ENCODE measurements at regions not wholly inside any gene's neighbourhood (a gene's known extent, or its start where the extent isn't known, plus 50 kb on each side); places are given as distances from the start of the nearest gene placed in this dataset.

DNA sequence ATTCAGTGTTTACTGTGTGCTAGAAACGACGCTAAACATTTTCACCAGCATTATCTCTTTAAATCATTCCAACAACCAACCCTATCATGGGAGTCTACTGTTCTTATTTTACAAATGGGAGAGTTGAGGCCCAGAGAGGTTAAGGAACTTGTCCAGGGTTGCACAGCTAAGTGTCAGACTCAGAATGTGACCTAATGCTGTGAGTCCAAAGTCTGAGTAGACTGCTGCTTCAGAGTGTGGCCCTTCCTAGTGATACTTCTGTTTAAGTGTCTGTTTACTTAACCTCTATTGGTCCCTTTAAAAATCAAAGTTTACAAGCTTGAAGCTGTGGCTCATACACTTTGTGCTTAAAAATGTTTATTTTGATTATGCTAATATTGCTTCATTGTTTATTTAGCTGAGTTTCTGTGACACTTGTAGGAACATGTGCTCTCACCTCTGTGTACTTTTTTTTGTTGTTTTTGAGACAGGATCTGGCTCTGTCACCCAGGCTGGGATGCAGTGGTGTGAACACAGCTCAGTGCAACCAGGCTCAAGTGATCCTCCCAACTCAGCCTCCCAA lies 84.4 kb upstream of the SYPL1 start:
- DNase-seq: no peak

DNA sequence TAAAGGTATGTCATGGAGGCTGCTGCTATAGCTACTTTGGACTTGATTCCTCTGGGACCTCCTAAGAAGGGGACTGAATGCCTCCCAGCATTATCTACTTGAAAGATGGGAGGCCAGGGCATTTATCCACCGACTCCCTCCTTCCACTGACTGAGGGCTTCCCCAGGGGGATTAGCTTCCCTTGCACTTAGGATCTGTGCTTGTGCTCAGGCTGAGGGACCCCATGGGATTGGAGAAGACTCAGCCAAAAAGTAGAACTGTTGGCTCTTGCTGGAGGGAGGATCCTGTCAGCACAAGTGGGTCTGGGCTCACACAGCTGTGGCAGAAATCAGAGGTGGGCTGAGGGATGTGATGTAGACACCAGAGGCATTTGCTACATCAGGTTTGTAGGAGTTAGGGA lies 81.5 kb upstream of the SYPL1 start:
- no peak for DNase-seq

DNA sequence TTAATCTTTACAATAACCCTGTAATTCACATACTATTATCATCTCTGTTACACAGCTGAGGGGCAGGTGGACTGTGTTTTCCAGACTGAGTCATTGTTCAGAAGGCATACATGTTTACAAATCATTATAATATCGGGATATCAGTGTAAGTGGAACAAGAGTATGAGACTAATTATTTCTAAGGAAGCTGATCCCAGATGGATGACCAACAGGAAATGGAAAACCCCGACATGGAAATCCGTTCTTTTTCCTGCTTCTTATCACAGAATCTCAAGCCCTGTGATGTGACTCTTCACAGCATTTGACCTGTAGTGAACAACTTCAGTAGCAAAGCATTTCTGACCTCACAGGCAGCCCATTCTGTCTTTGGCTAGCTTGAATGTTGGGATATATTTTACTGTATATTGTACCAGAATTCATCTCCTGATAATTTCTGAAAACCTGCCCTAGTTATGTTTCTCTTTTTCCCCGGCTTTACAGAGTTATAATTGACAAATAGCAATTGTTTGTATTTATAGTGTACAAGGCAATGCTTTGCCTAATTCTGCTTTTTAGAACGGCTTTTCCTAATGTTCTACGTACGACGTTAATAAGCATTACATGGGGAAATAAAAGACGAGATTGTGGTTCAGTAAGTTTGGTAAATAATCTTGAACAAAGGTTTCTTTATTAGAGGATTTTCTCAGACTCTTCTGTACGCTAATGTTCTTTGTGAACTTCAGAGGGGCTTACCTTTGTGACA lies 78.6 kb upstream of the SYPL1 start:
- DNase-seq: no peak

DNA sequence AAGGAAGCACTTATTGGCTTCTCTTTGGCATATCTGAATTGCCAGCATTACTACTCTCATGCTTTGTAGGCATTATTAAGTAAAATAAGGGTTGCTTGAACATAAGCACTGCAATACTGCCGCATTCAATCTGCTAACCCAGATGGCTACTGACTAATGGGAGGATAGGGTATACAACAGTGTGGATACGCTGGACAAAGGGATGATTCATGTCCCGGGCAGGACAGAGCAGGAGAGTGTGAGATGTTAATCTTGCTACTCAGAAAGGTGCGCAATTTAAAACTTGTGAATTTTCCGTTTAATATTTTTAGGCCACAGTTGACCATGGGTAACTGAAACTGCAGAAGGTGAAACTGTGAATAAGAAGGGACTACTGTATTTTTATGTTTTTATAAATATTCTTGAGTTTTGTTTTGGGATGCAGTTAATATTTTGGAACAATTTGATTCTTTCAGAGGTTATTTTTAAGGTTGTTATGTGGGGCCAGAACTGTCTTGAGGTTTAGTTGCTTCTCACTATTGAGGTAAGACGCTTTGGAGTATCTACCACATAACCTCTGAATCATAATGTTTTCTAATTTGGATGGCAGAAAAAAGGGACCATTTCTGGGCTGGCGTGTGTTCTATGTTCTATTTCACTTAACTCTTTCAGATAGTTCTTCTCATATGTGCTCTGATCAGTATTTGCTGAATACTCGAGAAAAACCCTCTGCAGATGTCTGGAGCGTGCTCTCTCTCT lies 75.7 kb upstream of the SYPL1 start:
- no peak for DNase-seq

DNA sequence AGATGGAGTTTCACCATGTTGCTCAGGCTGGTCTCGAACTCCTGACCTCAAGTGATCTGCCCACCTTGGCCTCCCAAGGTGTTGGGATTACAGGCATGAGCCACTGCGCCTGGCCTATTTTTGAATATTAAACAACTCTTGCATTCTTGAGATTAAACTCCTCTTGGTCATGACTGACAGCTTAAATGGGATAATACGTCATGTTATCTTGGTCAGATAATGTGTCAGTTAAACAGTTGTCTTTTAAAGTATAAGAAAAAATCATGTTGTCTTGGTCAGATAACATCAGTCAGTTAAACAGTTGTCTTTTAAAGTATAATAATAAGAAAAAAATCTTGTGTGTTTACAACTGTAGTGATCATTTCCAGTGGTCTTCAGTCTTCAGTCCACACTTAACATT lies 73.6 kb upstream of the SYPL1 start:
- DNase-seq: no peak

DNA sequence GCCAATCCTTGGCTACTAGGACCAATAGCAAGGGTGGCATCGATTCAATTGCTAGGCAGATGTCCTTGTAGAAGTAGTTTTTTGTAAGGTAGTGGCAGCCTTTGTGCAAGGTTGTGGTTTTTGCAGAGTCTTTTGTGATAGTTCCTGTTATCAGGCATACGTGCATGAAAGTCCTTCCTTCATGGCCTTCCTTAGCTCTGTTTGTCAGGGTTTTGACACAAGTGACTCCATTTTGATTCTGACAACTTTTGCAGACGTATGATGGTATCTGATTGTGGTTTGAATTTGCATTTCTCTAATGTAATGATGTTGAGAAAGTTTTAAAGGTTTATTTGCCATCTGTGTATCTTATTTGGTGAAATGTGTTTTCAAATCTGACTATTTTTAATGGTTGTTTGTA lies 71.8 kb upstream of the SYPL1 start:
- DNase-seq: no peak

DNA sequence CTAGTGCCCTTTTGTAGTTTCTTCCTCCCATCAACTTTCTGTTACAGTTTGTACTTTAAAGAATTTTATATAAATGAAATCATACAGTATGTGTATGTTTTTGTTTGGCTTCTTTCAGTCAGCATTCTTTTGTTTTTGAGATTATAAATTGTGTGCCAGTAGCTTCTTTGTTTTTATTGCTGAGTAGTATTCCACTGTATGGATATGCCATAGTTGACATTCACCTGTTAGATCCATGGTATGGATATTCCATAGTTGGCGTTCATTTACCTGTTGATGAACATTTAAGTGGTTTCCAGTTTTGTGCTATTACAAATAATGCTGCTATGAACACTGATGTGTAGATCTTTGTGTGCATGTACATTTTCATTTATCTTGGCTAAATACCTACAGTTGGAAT lies 70.8 kb upstream of the SYPL1 start:
- no peak for DNase-seq

DNA sequence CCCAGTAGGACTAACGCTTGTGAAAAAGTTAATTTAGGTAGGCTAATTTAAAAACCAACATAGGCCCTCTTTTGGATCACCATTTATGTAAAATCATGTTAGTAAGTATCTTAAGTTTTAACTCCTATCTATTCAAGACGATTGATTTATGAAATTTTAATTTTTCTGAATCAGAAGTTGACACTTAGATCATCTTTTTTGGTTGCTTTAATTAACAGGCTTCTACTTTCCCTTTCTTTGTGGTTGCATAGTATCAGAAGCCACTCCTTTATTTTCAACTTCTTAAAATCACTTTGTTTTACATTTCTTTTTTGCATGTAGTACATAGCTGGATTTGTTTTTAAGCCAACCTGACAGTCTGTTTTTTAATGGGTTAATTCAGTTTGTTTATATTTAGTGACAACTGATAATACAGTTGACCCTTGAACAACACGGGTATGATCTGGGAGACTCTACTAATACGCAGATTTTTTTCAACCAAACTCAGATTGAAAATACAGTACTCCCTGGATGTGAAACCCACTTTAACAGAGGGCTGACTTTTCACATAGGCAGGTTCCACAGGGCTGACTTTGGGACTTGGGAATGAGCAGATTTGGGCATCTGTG lies 69.7 kb upstream of the SYPL1 start:
- no peak for DNase-seq

DNA sequence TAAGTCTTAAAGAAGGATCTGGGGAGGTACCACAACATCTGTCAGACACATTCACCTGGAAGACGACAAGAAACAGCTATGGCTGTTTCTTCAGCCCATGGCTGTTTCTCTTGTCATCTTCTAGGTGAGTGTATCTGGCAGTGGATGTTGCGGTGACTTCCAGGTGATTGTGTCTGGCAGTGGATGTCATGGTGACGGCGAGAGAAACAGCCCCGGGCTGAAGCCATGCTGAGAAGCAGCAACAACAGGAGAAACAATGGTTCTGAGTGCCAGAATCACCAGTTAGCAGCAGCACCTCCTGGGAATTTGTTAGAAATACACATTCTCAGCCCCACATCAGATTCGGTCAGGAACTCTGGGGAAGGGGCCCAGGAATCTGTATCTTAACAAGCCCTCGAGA lies 68.6 kb upstream of the SYPL1 start:
- no peak for DNase-seq

DNA sequence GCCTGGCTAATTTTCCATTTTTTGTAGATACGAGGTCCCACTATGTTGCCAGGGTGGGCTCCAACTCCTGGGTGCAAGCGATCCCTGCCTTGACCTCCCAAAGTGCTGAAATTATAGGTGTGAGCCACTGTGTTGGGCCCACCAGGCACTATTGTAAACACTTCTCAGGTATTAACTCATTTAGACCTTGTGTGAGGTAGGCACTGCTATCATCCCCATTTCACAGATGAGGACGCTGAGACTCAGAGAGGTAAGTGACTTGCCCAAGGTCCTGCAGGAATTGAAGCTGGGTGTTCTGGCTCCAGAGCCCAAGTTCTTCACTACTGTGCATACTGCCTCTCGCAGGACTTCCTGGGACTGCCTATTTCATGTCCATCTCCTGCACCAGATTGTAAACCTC lies 67.1 kb upstream of the SYPL1 start:
- DNase-seq: no peak

DNA sequence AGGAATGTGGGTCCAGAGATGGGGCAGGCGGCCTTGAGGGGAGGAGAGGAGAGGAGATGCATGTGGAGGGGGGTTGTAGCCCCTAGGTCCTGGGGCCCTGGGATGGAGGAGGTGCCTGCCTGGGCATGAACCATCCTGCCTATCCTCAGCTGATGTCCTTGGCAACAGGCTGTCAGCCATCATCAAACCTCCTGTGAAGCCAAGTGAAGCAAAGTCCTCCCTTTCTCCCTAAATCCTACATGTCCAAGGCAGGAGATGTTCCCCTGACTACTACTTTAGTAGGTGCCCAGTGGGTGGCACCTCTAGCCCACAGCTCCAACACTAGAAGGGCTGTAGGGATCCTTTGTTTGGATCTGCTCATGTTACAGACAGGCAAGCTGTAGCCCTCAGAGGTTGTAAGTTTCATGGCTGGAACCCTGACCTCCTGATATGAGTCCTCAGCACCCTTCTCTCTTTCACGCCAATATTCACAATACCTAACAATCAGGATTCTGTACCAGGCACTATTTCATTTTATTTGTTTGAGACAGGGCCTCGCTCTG lies 66.6 kb upstream of the SYPL1 start:
- no peak for DNase-seq

DNA sequence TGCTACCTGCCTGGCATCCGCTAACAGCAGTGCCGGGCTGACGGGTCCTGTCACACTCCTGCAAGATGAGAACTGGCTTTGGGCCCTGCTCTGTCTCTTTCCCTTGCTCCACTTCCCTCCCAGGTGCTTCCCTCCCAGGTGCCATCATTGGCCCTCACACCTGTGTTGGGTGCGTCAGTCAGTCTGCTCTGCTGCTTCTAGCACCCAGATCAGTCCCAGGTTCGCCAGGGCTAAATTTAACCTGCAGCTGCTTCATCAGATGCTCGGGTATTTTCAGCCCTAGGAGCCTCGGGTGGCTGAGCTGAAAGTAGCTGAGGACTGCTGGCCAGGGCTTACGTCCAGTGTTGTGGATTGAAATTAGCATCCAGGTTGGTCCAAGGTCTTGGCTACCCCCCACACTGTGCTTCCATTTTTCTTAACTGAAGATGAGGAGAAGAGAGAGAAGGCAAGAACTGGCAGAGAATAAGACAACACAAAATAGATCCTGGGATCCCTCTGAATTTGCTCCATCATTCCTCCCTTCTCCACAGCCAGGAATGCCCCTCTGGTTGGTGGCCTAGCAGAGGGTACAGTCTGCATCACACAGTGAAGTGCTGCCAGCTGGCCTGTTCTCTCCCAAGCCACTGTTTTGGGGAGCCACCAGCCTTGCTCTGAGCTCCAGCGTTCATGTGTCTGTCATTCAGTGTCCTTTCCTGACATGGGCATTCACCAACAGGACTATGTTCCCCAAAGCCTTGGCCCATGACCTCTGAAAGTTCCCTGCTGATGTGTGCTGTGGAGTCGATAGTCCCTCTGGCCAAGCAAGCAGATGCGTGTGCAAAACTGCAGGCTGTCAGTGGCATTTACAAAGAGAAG lies 65.9 kb upstream of the SYPL1 start:
- no peak for DNase-seq

DNA sequence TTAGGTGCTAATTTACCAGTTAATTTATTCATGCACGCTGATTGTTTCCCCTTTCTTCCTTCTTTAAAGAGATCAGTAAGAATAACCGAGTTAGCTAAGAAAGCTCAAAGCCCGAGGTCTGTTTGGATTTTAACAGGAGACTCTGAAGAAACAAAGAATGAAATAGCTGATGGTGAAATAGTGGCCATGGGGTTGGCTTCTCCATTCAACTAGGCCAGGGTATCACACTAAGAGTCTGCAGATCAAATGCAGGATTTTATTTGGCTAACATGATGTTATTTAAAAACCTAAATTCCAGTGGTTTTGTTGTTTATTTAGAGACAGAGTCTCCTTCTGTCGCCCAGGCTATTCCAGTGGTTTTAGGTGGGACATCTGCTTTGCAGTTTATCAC lies 65.2 kb upstream of the SYPL1 start:
- DNase-seq: no peak

DNA sequence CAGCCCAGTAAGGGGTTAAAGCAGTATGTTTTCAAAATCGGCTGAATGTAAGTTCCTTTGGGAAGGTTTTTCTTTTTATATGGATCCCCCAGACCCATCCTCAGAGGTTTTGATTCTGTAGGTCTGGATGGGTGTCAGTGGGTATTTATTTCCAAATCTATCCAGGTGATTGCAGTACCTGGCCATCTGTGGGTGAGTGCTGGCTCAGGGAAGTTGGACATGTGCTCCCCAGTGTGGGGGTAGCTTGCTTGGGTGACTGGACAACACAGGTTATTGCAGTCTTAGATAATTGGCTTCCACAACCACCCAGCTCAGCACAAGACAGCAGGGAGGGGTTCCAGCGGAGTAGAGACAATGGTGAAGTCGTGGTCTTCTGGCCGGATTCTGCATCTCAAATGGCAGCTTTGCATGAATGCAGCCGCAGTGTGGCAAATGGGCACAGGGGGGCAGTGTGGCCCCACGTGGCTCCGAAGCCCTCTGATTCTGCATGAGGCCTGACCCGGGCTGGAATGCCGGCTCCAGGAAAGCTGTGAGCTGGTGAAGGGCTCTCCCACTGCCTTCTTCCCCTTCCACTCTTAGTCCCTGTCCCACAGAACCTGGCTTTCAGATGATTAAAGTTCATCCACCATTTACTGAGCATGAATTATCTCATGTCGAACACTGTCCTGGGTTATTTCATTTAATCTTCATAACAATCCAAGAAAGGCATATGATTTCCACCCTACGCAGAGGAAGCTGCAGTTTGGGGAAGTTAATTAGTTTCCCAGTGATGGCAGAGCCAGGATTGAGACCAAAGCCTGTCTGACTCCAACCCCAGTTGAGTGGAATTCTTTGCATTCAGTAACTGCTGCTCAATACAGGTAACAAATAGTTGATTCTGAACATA lies 64.5 kb upstream of the SYPL1 start:
- DNase-seq: peak; percentile 79 to 83

DNA sequence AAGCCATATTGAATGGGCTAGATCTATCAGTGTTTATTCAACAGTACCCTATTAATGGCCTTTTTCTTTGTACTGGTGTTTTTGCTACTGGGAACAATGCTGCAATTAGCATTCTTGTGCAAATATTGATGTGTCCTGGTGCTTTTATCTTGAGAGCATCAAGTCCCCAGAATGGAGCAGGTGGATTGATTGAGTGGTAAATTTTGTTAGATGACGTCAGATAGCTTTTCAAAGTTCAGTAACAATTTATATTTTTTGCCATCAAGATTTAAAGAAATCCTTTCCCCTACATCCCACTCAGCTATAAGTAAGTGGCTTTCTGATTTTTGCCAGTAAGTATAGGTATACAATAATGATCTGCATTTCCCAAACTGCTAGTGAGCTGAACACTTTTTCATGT lies 63.4 kb upstream of the SYPL1 start:
- DNase-seq: no peak

DNA sequence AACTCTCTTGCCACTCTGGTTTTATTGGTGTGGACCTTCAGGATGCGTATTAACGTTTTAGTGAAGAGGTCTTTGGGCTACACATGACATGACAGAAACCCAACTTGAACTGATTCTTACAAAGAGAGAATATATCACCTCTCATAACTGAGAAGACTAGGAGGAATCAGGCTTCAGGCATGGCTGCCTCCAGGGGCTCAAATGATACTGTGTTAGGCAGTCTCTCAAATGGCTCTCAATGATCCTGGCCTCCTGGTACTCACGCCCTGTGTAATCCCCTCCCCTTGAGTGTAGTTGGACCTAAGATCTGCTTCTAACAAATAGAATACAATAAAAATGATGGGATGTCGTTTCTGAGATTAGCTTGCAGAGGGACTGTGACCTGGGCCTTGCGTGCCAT lies 58.5 kb upstream of the SYPL1 start:
- DNase-seq: no peak

DNA sequence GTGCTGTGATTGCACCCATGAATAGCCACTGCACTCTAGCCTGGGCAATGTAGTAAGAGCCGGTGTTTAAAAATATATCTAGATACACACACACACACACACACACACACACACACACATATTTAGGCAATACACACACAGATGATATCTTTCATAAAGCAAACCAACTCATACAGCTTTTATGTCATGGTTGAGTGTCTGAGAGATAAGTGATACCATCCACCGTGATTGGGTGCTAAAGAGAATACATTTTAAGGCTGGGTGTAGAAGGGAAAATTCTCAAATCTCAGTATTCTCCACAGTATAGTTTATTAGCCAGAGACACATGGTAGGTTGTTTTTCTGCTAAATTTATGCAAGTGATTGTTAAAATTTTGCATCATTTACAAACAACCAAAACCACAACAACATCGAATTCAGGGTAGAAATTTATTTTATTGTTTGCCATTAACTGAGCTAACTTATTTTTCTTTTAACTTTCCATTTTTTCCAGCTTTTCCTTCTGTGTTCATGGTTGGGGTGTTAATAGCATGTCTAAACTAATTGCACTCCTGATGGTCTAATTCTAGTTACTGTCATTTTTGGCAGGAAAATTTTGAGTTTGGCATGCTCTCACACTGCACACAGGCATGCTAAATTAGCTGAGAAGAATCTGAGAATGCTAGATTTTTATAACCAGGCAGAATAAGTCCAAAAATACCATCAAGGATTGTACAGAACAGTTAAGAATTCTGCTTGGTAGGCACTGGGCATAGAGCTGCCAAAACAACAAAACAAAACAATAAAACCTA lies 57.9 kb upstream of the SYPL1 start:
- no peak for DNase-seq

DNA sequence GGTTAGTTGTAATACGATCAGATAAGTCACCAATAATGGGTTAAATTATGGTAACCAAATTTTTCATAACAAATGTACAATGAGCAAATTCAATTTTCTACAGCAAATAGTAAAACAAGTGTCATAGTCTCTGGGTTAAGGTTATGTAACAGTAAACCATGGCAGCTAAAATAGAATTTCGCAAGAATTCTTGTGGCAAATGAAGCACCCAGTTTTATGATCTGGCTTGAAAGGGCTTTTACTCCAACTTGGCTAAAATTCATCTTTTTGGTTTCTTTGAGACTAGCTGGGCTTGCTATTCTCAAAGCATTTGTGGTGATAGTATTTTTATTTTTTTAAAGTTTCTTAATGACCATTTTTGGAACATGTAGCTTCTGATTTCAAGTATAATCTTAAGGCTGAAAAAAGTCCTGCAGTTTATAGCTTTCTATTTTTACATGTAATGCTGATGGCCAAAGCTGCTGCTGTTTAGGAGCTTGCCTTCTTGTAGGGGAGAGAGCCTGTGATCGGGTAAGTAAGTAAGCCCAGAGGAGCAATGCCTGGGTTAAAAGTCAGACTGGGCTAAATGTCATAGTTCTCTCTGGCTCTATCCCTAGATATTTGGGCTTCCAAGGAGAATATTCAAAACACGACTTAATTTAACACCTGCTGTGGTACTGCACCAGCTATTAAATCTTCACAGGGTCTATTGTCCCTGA lies 55.5 kb upstream of the SYPL1 start:
- DNase-seq: no peak

DNA sequence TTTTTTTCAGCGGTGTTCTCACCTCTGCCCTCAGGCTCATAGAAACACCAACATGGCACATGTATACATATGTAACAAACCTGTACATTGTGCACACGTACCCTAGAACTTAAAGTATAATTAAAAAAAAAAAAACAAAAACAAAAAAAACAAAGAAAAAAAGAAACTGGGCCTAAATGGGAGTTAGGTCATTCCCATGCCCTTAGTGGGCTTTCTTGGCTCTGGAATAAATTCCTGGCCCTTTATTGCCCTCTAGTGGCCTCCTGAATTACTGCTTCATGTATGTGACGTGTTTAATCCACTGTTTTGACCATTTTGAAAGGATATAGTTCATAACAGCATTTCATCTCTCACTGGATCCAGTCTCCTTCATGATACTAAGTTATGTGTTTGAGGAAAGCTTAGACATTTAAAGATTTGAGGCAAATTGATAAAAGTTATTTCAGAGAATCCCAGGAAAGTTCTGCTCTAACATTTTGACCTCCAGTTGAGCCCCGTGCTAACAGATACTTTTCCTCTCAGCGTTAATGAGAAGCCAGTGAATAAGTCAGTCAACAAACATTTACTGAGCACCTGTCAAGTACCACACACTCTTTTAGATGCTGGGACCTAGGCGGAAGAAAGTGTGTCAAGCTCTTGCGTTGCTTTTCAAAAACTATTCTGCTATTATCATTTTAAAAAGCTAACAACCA lies 54.7 kb upstream of the SYPL1 start:
- peak in 1 of 2 donors; percentile 27 for DNase-seq

DNA sequence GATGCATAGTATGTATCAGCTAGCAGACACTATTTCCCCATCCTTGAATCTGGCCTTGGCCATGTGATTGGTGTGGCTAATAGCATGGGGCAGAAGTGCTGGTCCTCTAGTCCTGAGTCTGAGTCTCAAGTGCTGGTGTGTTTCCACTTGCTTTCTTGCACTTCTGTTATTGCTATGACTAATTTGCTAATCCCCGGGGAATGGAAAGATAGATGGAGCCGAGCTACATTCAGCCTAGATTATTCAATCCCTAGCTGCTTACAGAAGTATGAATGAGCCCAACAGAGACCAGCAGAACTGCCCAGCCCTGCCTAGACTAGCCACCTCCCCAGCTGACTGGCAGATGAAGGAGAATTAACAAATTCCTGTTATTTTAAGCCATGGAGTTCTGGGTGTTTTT lies 53.2 kb upstream of the SYPL1 start:
- no peak for DNase-seq

Data from stimulated activated CD4-positive, alpha-beta T cell treated with anti-CD3 and anti-CD28 coated beads, Interleukin-2, amount 100 ng/mL, for 24 hours (primary cell).